ENCODE measurements at regions not wholly inside any gene's neighbourhood (a gene's known extent, or its start where the extent isn't known, plus 50 kb on each side); places are given as distances from the start of the nearest gene placed in this dataset.

- TF ChIP-seq, protein P1, sequence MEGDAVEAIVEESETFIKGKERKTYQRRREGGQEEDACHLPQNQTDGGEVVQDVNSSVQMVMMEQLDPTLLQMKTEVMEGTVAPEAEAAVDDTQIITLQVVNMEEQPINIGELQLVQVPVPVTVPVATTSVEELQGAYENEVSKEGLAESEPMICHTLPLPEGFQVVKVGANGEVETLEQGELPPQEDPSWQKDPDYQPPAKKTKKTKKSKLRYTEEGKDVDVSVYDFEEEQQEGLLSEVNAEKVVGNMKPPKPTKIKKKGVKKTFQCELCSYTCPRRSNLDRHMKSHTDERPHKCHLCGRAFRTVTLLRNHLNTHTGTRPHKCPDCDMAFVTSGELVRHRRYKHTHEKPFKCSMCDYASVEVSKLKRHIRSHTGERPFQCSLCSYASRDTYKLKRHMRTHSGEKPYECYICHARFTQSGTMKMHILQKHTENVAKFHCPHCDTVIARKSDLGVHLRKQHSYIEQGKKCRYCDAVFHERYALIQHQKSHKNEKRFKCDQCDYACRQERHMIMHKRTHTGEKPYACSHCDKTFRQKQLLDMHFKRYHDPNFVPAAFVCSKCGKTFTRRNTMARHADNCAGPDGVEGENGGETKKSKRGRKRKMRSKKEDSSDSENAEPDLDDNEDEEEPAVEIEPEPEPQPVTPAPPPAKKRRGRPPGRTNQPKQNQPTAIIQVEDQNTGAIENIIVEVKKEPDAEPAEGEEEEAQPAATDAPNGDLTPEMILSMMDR (conservative IDR thresholded peaks at IDR 0.05; ENCODE audit: control insufficient read depth, insufficient read depth, low read depth, low read length), result no peak
- H3K4me3 ChIP-seq (ENCODE audit: control insufficient read depth, low read depth, low read length), result no peak overlapping the region
- DNase-seq (ENCODE audit: low read depth), result no peak
These were observed 542.3 kb downstream of the EDEM1 start for GRCh38 chr3:5729852-5730251.

- TF ChIP-seq, protein P1 (conservative IDR thresholded peaks at IDR 0.05; ENCODE audit: control insufficient read depth, insufficient read depth, low read depth, low read length), result no peak
- no peak overlapping the region for H3K4me3 ChIP-seq (ENCODE audit: control insufficient read depth, low read depth, low read length)
- DNase-seq (ENCODE audit: low read depth), result no peak
These were observed 543.6 kb downstream of the EDEM1 start for GRCh38 chr3:5731100-5731499.

DNA sequence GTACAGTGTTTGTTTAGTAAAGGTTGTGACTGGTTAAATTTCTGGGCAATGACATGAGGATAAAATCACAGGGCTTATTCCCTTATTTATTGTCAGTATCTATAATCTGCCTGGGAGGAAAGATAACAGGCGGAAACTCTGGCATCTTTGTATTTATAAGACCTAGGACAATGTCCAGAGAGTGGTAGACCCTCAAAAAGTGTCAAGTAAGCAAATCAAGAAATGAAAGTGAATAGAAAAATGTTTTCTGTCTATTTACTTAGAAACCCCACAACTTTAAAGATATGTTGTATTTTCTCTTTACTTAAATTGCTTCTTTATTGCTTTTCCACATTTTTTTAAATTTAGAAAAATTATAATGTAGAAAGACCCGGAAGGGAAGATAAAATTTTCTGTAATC, 544.6 kb downstream of the EDEM1 start:
- H3K4me3 ChIP-seq (ENCODE audit: control insufficient read depth, low read depth, low read length), result no peak overlapping the region
- TF ChIP-seq, protein P1 (conservative IDR thresholded peaks at IDR 0.05; ENCODE audit: control insufficient read depth, insufficient read depth, low read depth, low read length), result no peak
- no peak for DNase-seq (ENCODE audit: low read depth)

DNA sequence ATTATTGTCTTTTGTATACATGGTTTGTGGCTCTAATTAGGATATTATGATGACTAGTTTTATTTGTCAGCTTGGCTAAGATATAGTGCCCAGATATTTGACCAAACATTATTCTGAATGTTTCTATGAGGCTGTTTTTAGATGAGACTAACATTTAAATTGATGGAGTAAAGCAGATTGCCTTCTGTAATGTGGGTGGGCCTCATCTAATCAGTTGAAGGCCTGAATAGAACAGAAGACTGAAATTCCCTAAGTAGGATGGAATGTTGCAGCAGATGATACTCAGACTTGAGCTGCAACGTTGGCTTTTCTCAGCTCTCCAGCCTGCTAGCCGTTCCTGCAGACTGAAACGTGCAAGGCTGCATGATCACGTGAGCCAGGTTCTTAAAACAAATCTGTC, 546.5 kb downstream of the EDEM1 start:
- no peak for DNase-seq (ENCODE audit: low read depth)
- H3K4me3 ChIP-seq (ENCODE audit: control insufficient read depth, low read depth, low read length), result no peak overlapping the region
- TF ChIP-seq, protein P1 (conservative IDR thresholded peaks at IDR 0.05; ENCODE audit: control insufficient read depth, insufficient read depth, low read depth, low read length), result no peak

- H3K4me3 ChIP-seq (ENCODE audit: control insufficient read depth, low read depth, low read length), result no peak overlapping the region
- TF ChIP-seq, protein P1 (conservative IDR thresholded peaks at IDR 0.05; ENCODE audit: control insufficient read depth, insufficient read depth, low read depth, low read length), result no peak
- no peak for DNase-seq (ENCODE audit: low read depth)
These were observed 548.4 kb downstream of the EDEM1 start for GRCh38 chr3:5735896-5736295.

- DNase-seq (ENCODE audit: low read depth), result no peak
- TF ChIP-seq, protein P1 (conservative IDR thresholded peaks at IDR 0.05; ENCODE audit: control insufficient read depth, insufficient read depth, low read depth, low read length), result no peak
- no peak overlapping the region for H3K4me3 ChIP-seq (ENCODE audit: control insufficient read depth, low read depth, low read length)
These were observed 551.9 kb downstream of the EDEM1 start for GRCh38 chr3:5739299-5739935.

DNA sequence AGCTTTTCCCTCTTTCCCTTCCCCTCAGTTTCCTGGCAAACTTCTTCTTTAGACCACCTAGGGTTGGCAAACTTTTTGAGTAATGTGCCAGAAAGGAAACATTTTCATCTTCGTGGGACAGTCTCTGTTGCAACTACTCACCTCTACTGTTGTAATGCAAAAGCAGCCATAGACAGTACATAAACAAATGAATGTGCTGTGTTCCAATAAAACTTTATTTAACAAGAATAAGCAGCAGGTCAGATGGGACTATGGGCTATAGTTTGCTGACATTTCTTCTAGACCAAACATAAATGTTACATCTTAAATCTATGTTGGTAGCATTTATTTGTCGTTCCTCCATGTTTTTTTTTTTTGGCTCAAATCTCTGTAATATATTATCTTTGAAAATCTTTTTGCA, 552.4 kb downstream of the EDEM1 start:
- no peak for DNase-seq (ENCODE audit: low read depth)
- no peak overlapping the region for H3K4me3 ChIP-seq (ENCODE audit: control insufficient read depth, low read depth, low read length)
- TF ChIP-seq, protein P1 (conservative IDR thresholded peaks at IDR 0.05; ENCODE audit: control insufficient read depth, insufficient read depth, low read depth, low read length), result no peak
